Prostate gland (tissue), 2 donors: ENCODE measurements at regions not wholly inside any gene's neighbourhood (a gene's known extent, or its start where the extent isn't known, plus 50 kb on each side); places are given as distances from the start of the nearest gene placed in this dataset.

Experiments used
- POLR2AphosphoS5 ChIP-seq: sonication (generic); formaldehyde crosslinking; IDR thresholded peaks from one replicate; pipeline ENCODE4 v1.6.1; 2017; ENCODE audit warnings: antibody characterized with exemption
- TF ChIP-seq, protein P1 (sequence below), 4 experiments: fragments of 200-600 bp in 2 of 4; fragments of 450-650 bp in 2 of 4; sonication (generic) in 2 of 4; IDR thresholded peaks; 1 replicate in 3 of 4; 2 replicates in 1 of 4; pipeline ENCODE4 v1.5.1; 2016 to 2019; ENCODE audit warnings: antibody characterized with exemption in 4 of 4, mild to moderate bottlenecking in 2 of 4, moderate library complexity in 2 of 4

DNA sequence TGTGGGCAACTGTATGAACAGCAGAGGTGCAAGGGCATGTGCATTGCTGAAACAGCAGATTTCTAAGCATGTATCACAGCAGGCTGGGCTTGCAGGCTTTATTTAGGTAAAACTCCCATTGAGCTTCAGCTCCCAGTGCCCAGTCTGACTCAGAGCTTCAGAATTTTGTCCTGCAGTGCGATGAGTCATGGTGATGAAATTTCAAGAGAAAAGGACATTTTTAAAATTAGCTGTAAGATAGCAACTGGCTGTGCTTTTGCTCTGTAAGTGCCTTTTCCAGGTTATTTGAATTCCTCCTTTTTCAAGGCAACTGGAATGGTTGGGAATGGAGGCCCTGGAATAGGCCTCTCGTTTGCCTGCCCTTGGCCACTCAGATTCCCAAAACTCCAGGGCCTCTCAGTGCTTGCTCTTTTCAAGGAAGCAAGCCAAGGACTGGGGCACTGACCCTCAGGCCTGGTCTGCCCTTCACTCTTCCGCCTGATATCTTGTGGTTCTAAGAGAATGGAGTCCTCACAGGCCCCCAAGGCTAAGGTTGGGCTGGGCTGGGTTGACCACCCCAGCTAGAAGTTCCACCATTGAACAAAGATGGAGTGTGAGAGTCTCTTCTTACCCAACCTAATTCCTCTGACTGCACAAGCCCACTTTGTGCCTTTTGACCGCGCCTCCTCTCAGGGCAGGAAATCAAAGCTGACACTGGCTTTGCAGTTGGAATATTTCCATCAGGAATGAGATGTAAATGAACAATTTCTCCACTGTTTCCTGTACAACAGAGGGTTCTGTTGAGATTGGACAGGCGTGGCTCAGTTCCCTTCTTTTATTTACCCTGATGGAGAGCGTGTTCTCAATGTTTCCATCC, 59.5 kb upstream of the PRSS23 start:
- TF ChIP-seq, protein P1, sequence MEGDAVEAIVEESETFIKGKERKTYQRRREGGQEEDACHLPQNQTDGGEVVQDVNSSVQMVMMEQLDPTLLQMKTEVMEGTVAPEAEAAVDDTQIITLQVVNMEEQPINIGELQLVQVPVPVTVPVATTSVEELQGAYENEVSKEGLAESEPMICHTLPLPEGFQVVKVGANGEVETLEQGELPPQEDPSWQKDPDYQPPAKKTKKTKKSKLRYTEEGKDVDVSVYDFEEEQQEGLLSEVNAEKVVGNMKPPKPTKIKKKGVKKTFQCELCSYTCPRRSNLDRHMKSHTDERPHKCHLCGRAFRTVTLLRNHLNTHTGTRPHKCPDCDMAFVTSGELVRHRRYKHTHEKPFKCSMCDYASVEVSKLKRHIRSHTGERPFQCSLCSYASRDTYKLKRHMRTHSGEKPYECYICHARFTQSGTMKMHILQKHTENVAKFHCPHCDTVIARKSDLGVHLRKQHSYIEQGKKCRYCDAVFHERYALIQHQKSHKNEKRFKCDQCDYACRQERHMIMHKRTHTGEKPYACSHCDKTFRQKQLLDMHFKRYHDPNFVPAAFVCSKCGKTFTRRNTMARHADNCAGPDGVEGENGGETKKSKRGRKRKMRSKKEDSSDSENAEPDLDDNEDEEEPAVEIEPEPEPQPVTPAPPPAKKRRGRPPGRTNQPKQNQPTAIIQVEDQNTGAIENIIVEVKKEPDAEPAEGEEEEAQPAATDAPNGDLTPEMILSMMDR (IDR thresholded peaks at IDR 0.05) = no peak
- TF ChIP-seq POLR2AphosphoS5 = peak; percentile 81
